ENCODE measurements at regions not wholly inside any gene's neighbourhood (a gene's known extent, or its start where the extent isn't known, plus 50 kb on each side); places are given as distances from the start of the nearest gene placed in this dataset.

- no peak for DNase-seq
Observed at GRCh38 chr4:165723051-165723795, 149.8 kb upstream of the TLL1 start.

- DNase-seq: no peak
Observed at GRCh38 chr4:165724786-165725185, 148.3 kb upstream of the TLL1 start.

GRCh38 chr4:165725352-165725751 lies 147.7 kb upstream of the TLL1 start:
- DNase-seq: no peak

- no peak for DNase-seq
Observed at GRCh38 chr4:165726831-165727230, 146.2 kb upstream of the TLL1 start.

DNA sequence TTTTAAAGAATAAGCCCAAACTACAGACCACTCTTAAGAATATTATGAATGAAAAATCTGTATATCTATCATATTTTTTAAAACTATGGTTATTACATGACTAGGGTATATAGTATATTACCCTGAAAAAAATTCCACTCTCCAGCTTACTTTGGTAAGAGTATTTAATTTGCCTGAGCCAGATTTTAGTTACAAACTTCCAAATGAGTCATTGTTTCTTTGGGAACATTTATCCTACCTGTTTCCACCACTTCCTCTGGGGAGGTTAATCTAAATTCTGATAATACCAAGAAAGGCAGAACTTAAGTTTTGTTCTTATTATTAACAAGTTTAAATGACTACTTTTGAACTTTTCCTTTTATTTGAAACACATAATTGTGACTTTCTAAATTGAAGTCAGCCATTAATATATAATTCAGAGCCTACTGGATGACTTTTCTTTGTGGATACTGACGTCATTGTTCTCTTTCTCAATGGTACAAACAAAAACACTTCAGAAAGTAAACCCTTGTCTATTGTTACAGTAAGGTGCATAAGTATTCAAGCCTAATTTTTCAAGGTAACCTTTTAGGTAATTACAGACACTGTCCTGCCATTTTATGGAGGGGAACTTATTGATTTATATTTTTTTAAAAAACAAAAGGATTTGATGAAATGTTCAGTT lies 135.6 kb upstream of the TLL1 start:
- DNase-seq: no peak

DNA sequence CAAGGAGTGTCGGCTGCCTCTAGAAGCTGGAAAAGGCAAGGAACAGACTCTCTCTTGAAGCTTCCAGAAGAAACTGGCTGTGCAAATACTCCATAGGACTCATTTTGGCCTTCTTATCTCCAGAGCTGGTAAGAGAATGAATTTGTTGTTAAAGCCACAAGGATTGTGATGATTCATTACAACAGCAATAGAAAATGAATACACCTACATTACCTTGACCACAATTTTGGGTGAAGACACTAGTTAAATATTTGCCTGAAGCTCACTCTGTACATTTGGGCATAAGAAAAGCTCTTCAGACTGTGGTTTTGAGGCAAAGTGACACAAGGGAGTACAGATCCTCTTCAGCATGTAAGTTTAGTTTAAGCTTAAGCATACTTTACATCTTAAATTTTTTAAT lies 134.5 kb upstream of the TLL1 start:
- DNase-seq: no peak

DNA sequence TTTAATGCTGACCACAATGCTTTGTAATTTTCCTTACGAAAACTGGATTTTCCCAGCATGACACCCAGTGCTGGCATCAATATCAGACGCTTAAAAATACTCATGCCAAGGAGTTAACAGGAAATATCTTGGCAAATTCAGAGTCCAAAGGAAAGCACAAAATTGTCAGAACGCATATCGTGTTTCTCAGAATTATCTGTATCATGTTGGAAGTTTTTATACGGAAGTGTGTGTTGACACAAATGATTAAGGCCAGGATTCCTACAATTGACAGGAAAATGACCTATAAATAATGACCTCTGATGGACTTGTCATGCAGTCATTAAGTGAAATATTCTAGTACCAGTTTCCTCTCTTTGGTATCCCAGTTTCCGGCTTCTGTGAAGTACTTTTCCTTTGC lies 132.1 kb upstream of the TLL1 start:
- no peak for DNase-seq

GRCh38 chr4:165743422-165743821 lies 129.6 kb upstream of the TLL1 start:
- no peak for DNase-seq

DNA sequence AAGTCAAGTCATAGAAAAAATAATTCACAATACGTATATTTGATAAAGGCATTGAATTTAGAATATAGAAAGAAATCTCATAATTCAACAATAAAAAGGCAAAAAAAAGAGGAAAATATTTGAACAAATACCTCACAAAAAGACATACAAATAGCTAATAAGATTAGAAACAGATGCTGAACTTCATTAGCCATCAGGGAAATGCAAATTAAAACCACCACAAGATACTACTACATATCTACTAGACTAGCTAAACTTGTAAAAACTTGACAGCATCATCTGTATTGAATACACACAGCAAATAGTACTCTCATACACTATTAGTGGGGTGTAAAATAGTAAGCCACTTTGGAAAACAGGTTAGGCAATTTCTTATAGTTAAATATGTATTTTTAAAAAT lies 128.7 kb upstream of the TLL1 start:
- DNase-seq: no peak

DNA sequence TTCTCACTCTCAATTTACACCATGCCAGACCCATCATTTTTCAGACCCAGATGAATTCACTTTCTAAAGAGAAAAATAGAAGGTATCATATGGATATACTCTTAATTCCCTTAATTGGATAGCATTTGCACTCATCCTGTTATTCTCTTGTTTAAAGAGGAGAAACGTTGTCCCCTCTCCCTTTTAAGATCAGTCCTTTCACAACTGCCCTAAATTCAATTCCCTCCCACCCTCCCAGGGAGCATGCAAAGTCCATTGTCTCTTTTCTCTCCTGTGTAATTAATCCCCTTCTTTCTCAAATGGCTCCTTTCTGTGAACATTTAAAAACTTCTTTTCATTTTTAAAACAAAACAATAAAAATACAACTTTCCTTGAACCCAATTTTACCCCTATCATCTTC lies 124.7 kb upstream of the TLL1 start:
- no peak for DNase-seq

GRCh38 chr4:165751882-165752281 lies 121.2 kb upstream of the TLL1 start:
- no peak for DNase-seq

GRCh38 chr4:165754664-165755063 lies 118.4 kb upstream of the TLL1 start:
- no peak for DNase-seq

- no peak for DNase-seq
Observed at GRCh38 chr4:165756836-165757235, 116.2 kb upstream of the TLL1 start.

DNA sequence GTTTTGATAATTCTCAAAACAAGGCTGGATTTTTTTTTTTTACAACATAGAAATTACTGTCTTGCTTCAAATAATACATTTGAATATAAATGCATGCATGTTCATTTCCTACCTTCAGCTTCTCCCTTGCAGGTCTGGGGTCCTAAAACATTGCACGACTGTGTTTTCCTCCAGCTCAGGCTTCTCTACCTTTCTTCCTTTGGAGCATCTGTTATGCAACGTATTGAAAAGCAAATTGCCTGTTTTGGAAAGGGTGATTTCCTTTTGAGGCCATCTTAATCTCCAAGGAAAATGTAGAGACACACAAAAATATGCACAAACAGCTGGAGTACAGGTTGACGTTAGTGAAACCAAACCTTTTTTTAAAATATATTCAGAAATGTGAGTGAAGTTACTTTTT lies 115.6 kb upstream of the TLL1 start:
- DNase-seq: no peak

- DNase-seq: no peak
Observed at GRCh38 chr4:165758086-165758485, 115.0 kb upstream of the TLL1 start.

- no peak for DNase-seq
Observed at GRCh38 chr4:165760182-165760581, 112.9 kb upstream of the TLL1 start.

DNA sequence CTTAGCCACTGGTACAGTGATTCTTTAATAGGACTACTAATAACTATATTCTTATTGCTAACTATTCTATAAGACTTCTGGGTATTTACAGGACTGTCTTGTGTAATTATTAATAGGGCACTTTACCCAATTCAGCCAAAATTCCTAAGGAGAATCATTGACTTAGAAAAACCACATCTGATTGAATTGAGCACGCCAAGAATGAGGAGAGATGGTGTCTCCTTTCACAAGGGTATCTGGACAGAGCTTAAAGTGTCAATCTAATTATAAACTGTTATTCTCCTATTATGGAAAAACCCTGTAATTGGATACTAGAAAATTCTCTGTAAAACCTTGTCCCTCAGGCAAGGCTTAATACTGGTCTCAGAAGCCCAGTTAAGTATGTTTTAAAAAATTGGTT lies 111.1 kb upstream of the TLL1 start:
- DNase-seq: no peak

DNA sequence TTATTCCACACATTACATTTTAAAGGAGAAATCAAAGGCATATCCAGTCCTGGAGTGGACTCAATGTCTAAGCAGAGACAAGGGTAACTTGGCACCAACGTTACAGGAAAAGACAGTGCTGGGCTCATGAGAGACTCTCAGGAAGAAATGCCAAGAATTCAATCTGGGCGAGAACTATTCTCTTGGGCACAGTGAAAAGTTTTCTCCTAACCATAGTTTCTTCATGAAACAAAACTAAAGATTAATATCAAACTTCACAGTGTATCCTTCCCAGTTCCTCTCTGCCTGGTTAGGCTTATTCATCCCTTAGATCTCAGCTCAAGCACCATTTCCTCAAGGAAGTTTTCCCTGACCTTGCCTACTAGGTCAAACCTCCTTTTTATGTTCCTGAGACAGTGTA lies 109.4 kb upstream of the TLL1 start:
- no peak for DNase-seq

DNA sequence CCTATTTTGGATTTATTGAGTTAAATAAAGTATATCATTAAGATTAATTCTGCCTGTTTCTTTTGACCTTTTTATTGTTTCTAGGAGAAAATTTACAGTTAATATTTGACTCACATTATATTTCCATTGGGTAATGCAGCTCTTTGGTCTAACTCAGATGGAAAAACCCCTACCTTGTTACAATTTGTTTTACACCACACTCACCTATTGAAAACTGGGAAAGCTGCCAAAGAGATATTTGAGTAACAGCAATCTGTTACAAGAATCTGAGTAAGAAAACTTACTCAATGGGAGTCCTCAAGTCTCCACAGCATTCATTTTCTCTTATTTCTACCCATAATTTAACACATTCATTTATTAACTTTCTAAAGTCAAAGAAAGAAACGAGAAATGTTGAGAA lies 108.0 kb upstream of the TLL1 start:
- no peak for DNase-seq

DNA sequence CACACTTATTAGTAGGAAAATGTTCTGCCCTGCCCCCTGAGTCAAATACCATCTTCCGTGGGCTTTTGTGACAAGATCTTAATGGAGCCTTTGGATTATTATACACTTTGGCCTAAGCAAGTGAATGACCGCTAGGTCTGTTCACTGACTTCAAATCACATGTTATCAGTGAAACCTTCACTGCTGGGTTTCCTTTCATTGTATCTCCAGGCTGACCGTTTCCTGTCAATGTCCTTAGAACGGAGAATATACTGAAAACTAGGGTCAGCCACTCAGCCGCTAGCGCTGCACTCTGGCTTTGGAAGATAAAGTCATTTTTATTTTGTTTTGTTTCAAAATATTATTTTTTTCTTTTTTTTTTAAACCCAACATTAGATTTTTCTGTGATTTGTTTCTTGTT lies 107.0 kb upstream of the TLL1 start:
- no peak for DNase-seq

DNA sequence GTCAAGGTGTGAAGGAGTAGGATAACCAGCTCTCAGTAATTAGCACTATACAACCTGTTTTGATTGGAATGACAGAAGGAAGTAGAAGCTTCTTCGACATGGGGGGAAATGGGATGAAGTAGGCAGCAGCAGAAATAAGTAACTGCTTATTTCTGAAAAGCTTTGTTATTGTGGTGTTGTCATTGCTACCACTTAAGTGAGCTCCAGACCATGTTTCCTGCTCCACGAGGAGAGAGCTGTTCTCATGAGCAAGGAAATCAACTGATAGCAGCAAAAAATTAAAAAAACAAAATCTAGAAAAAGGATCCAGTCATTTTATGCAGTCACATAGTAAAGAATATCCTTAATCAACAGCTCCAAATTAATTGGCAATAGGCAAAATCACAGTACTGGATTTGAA lies 106.1 kb upstream of the TLL1 start:
- no peak for DNase-seq

- no peak for DNase-seq
Observed at GRCh38 chr4:165767671-165768070, 105.4 kb upstream of the TLL1 start.

DNA sequence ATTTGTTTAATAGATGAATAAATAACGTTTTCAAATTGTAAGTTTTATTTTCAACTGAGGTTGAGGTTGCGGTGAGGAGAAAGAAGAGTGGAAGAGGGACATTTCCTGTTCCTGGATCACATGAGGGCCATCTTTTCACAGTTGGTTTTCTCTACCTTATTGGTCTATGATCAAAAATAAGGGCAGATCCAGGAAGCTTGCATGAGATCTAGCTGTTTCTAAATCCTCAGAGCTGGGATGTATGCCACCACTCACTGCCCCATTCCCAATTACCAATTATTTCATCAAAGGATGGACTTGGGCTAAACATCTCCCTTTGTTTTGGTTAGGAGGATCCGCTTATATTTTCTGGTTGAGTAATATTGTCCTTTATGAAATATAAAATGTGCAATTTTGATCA lies 104.8 kb upstream of the TLL1 start:
- no peak for DNase-seq

- DNase-seq: no peak
Observed at GRCh38 chr4:165774326-165774725, 98.7 kb upstream of the TLL1 start.

Data from NCI-H1092 (cell line).